ENCODE measurements at regions not wholly inside any gene's neighbourhood (a gene's known extent, or its start where the extent isn't known, plus 50 kb on each side); places are given as distances from the start of the nearest gene placed in this dataset.

GRCh38 chr5:179431221-179431824 is 86.1 kb upstream of the ADAMTS2 start:
- DNase-seq (ENCODE audit: low read depth) (no peak), FAIRE-seq (no peak)
- no peaks in the 10 kb centered on the region for H3K36me3 ChIP-seq (ENCODE audit: control insufficient read depth, insufficient read depth, low read length)
- TF ChIP-seq CTCF (IDR thresholded peaks at IDR 0.05; ENCODE audit: insufficient read depth, low read length, severe bottlenecking) = no peak
- H3K27me3 ChIP-seq (ENCODE audit: control insufficient read depth, insufficient read depth, low read length) = no peaks in the 10 kb centered on the region
- no peak overlapping the region for H3K4me3 ChIP-seq (ENCODE audit: low read depth, low read length)

DNA sequence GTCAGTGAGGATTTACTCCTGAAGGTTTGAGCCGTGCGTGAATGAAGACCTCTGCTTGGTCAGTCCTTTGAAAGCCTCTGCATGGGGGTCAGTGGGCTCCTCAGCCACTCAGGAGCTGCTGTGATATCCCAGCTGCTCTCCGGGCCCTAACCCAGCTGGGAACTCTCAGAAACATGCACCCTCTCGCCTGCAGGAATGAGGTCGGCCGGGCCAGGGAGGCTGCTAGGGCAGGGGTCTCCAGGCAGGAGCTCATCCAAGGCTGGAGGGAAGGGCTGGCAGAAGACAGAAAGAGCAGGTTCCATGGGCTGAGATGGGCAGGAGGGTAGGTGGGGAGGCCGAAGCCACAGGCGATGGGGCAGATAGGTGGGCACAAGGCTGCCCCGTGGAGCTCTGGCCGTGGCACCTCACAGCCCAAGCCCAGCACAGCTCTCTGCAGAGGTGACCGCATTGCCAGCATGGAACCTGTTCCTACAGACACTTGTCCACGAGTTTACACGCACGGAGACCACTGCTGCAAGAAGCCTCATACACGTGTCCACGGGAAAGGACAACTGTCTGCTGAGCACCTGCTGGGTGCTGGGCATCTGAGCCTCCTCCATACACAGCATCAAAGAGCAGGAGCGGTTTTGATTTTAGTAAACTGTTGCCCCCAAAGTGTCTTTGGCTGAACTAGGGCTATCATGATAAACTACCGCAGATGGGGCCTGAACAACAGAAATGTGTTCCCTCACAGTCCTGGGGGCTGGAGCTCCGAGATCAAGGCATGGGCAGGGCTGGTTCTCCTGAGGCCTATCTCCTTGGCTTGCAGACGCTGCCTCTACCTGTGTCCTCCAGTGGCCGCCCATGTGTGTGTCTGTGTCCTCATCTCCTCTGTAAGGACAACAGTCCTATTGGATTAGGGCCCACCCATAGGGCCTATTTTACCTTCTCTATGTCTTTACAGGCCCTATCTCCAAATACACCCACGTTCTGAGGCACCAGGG is 85.2 kb upstream of the ADAMTS2 start:
- Histone ChIP-seq H3K27me3 (ENCODE audit: control insufficient read depth, insufficient read depth, low read length) (no peaks in the 10 kb centered on the region), H3K4me3 (ENCODE audit: low read depth, low read length) (no peak overlapping the region), H3K36me3 (ENCODE audit: control insufficient read depth, insufficient read depth, low read length) (no peaks in the 10 kb centered on the region)
- FAIRE-seq (no peak), DNase-seq (ENCODE audit: low read depth) (no peak)
- TF ChIP-seq CTCF (IDR thresholded peaks at IDR 0.05; ENCODE audit: insufficient read depth, low read length, severe bottlenecking) = no peak

GRCh38 chr5:179427676-179428056 is 82.4 kb upstream of the ADAMTS2 start:
- Histone ChIP-seq H3K36me3 (ENCODE audit: control insufficient read depth, insufficient read depth, low read length) (no peaks in the 10 kb centered on the region), H3K27me3 (ENCODE audit: control insufficient read depth, insufficient read depth, low read length) (no peaks in the 10 kb centered on the region), H3K4me3 (ENCODE audit: low read depth, low read length) (no peak overlapping the region)
- FAIRE-seq (no peak), DNase-seq (ENCODE audit: low read depth) (no peak)
- TF ChIP-seq CTCF (IDR thresholded peaks at IDR 0.05; ENCODE audit: insufficient read depth, low read length, severe bottlenecking) = no peak

GRCh38 chr5:179427032-179427675 is 81.9 kb upstream of the ADAMTS2 start:
- Histone ChIP-seq H3K4me3 (ENCODE audit: low read depth, low read length) (no peak overlapping the region), H3K27me3 (ENCODE audit: control insufficient read depth, insufficient read depth, low read length) (no peaks in the 10 kb centered on the region), H3K36me3 (ENCODE audit: control insufficient read depth, insufficient read depth, low read length) (no peaks in the 10 kb centered on the region)
- no peak for TF ChIP-seq CTCF (IDR thresholded peaks at IDR 0.05; ENCODE audit: insufficient read depth, low read length, severe bottlenecking)
- DNase-seq (ENCODE audit: low read depth) = no peak
- no peak for FAIRE-seq

DNA sequence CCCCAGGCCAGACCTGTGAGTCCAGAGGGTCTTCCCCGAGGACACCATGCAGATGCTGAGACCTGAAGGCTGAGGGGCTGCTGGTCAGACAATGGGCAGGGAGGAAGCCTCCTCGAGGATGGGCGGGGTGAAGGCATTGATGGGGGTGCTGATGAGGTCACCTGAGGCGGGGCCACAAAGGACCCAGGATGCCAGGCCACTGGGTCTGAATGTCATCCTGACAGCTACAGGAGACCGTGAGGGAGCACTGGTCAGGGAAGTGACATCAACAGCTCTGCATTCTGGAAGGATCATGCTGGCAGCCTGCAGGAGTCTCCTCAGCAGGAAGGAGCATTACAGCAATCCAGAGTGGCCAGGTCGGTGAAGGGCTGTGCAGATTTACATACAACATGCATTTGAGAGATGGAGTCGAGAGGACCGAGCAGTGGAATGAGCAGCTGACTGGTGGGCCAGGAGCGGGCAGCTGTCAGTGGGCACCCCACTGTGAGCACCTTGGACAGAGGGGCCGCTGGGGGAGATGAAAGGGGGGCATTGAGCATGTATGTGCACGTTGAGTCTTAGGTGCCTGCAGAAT is 77.7 kb upstream of the ADAMTS2 start:
- no peaks in the 10 kb centered on the region for H3K27me3 ChIP-seq (ENCODE audit: control insufficient read depth, insufficient read depth, low read length)
- FAIRE-seq = no peak
- no peak for DNase-seq (ENCODE audit: low read depth)
- TF ChIP-seq CTCF (IDR thresholded peaks at IDR 0.05; ENCODE audit: insufficient read depth, low read length, severe bottlenecking) = no peak
- H3K36me3 ChIP-seq (ENCODE audit: control insufficient read depth, insufficient read depth, low read length) = no peaks in the 10 kb centered on the region
- H3K4me3 ChIP-seq (ENCODE audit: low read depth, low read length) = no peak overlapping the region
